Activated CD4-positive, alpha-beta T cell treated with anti-CD3 and anti-CD28 coated beads, Interleukin-2, amount 10 ng/mL, durations not matched to agents 7 days and 5 days (primary cell): ENCODE measurements at regions not wholly inside any gene's neighbourhood (a gene's known extent, or its start where the extent isn't known, plus 50 kb on each side); places are given as distances from the start of the nearest gene placed in this dataset.

Experiments used
- CTCF ChIA-PET: fragments of 350-600 bp; sonication (Branson Sonifier 250); formaldehyde crosslinking; loops from one replicate; lab custom pipeline; 2021; ENCODE audit warnings: antibody characterized with exemption; lab: Charles Lee
- POLR2A ChIA-PET: fragments of 350-600 bp; sonication (Branson Sonifier 250); formaldehyde crosslinking; loops from one replicate; lab custom pipeline; 2021; ENCODE audit warnings: antibody characterized with exemption; lab: Charles Lee
- DNase-seq: peaks from one replicate; pipeline ENCODE4 v3.0.0-alpha.2; 2020
- H3K27ac Mint-ChIP-seq: one replicate; pipeline ENCODE4 v1.8.0; 2021; ENCODE audit warnings: mild to moderate bottlenecking, moderate library complexity, mixed read lengths
- H3K27me3 Mint-ChIP-seq: one replicate; pipeline ENCODE4 v1.8.0; 2021; ENCODE audit warnings: mixed read lengths
- H3K36me3 Mint-ChIP-seq: one replicate; pipeline ENCODE4 v1.8.0; 2021; ENCODE audit warnings: low read depth, mixed read lengths
- H3K4me1 Mint-ChIP-seq: one replicate; pipeline ENCODE4 v1.8.0; 2021; ENCODE audit warnings: mixed read lengths
- H3K4me3 Mint-ChIP-seq: one replicate; pipeline ENCODE4 v1.8.0; 2021; ENCODE audit warnings: mild to moderate bottlenecking, moderate library complexity, mixed read lengths
- H3K9me3 Mint-ChIP-seq: one replicate; pipeline ENCODE4 v1.8.0; 2021; ENCODE audit warnings: mixed read lengths

DNA sequence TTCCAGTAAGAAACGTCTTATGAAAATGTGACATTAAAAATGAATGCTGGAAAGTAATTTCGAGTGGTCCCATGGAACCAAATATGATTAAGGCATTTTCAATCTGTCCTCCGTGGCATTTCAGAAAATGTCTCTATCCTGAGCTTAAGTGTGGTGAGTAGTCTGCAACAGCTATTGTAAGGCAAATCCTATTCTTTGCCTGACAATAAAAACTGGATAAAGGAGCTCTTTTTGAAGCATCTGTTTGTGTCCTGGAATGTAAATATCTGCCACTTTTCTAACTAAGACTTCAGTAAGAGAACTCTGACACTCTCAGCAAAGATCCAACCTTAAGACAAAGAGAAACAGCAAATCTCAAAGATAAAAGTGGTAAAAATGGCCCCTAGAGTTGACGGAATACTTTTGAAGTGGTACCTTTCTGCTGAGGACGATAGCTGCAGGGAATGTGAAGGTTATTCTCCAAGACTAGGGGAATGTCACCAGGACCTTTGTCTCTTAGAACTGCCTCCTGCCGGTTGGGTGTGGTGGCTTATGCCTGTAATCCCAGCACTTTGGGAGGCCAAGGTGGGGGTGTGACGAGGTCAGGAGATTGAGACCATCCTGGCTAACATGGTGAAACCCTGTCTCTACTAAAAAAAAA is 486.7 kb upstream of the ZP4 start:
- POLR2A ChIA-PET: no interaction called here
- CTCF ChIA-PET: no interaction called here
- no peak for DNase-seq
- Mint-ChIP-seq H3K9me3 (peaks cover 9% of the 10 kb centered on the region), H3K4me3 (no peak overlapping the region), H3K27me3 (no peaks in the 10 kb centered on the region), H3K27ac (no peak overlapping the region), H3K36me3 (no peaks in the 10 kb centered on the region), H3K4me1 (no peaks in the 10 kb centered on the region)

DNA sequence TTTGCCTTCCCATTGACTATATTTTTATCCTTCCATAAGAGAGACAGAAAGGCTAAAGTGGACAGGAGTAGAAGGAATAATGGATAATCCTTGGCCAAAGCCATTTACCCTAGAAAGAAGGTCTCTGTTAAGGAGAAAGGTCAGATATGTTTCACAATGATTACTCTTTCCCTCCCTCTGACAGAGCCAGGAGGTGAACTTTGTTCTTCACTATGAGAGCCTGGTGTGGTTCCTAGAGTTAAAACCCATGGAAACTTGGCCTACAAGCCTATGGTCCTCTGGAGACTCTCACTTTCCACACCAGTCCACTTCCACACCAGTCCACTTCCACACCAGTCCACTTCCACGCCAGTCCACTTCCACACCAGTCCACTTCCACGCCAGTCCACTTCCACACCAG is 479.9 kb upstream of the ZP4 start:
- Mint-ChIP-seq H3K9me3 (no peaks in the 10 kb centered on the region), H3K27me3 (no peaks in the 10 kb centered on the region)
- CTCF ChIA-PET: no interaction called here

DNA sequence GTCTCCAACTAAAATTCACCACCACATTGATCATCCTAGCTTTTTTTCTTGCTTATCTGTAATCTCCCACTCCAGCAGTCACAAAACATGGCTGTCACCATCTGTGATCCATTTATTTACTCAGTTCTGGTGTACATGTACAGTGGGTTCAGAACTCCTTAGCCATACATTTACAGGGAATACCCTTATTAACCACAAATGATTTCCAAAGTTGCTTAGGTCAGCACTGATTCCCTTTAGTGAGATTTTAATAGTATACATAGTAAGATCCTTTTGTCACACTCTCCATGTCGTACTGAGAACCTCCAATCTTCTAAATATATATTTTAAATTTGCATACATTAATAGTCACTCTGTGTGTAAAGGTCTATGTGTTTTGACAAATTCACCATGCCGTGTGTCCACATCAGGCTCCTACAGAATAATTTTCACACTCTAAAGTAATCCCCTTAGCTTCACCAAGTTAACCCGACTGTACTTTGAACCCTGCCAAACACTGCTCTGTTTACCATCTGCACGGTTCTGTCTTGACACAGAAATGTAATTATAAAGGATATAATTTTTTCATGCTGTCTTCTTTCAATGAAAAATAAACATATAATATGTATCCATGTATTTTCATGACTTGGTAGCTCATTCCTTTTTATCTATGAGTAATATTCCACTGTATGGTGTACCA is 473.6 kb upstream of the ZP4 start:
- POLR2A ChIA-PET: no interaction called here
- CTCF ChIA-PET: no interaction called here
- H3K27me3 Mint-ChIP-seq: no peaks in the 10 kb centered on the region
- DNase-seq: no peak
- H3K4me3 Mint-ChIP-seq: no peak overlapping the region
- H3K4me1 Mint-ChIP-seq: no peaks in the 10 kb centered on the region
- no peak overlapping the region for H3K27ac Mint-ChIP-seq
- H3K36me3 Mint-ChIP-seq: no peaks in the 10 kb centered on the region
- peaks cover 10% of the 10 kb centered on the region for H3K9me3 Mint-ChIP-seq

More for the DNA sequence above, 479.9 kb upstream of the ZP4 start:
- DNase-seq: no peak
- no peak overlapping the region for H3K4me3 Mint-ChIP-seq
- H3K4me1 Mint-ChIP-seq: no peaks in the 10 kb centered on the region
- no peak overlapping the region for H3K27ac Mint-ChIP-seq
- POLR2A ChIA-PET: no interaction called here
- no peaks in the 10 kb centered on the region for H3K36me3 Mint-ChIP-seq

DNA sequence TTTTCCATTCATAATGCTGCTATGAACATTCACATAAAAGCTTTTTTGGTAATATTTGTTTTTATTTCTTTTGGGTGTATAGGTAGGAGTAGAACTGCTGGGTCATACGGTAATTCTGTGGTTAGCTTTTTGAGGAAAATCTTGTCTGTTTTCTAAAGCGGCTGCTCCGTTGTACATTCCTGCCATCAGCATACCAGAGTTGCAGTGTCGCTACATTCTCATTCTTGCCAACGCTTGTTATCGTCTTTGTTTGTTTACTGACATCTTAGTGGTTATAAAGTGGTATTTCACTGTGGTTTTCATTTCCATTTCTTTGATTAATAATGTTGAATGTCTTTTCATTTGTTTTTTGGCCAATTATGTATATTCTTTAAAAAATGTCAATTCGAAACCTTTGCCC is 469.8 kb upstream of the ZP4 start:
- H3K36me3 Mint-ChIP-seq: no peaks in the 10 kb centered on the region
- no peak overlapping the region for H3K27ac Mint-ChIP-seq
- no peak for DNase-seq
- H3K27me3 Mint-ChIP-seq: no peaks in the 10 kb centered on the region
- ChIA-PET POLR2A (no interaction called here), CTCF (no interaction called here)
- H3K9me3 Mint-ChIP-seq: peaks cover 11% of the 10 kb centered on the region
- H3K4me1 Mint-ChIP-seq: no peaks in the 10 kb centered on the region
- H3K4me3 Mint-ChIP-seq: no peak overlapping the region

DNA sequence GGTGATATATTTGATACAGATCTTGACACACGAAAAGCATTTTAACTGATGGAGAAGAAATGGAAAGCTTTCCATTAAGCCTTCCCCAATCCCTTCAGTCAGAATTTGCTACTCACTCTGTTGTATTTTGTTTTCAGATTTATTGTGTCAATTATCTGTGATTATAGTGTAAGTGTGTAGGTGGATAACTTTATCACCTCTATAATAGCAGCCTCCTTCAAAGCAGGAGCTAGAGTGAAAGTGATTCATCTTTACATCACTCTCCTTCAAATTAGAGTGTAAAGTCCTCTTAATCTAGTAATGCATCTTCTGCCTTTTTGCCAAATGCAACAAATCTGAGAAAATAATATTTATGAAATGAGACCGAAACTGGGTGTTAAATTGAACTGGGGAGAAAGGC is 459.7 kb upstream of the ZP4 start:
- no peak for DNase-seq
- Mint-ChIP-seq H3K27me3 (no peaks in the 10 kb centered on the region), H3K27ac (no peak overlapping the region), H3K4me3 (no peak overlapping the region), H3K36me3 (no peaks in the 10 kb centered on the region), H3K9me3 (no peaks in the 10 kb centered on the region), H3K4me1 (no peaks in the 10 kb centered on the region)
- ChIA-PET POLR2A (no interaction called here), CTCF (no interaction called here)

DNA sequence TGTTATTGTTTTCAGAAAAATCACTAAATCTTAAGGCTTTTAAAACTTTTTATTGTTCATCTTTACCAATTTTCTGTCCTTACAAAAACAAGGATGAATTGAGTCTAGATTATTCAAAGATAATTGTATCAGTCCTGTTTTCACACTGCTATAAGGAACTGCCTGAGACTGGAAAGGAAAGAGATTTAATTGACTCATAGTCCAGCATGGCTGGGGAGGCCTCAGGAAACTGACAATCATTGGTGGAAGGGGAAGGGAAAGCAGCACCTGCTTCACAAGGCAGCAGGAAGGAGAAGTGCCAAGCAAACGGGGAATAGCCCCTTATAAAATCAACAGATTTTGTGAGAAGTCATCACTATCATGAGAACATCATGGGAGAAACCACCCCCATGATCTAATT is 455.6 kb upstream of the ZP4 start:
- Mint-ChIP-seq H3K27ac (no peak overlapping the region), H3K4me1 (no peaks in the 10 kb centered on the region), H3K27me3 (no peaks in the 10 kb centered on the region), H3K4me3 (no peak overlapping the region), H3K36me3 (no peaks in the 10 kb centered on the region), H3K9me3 (no peaks in the 10 kb centered on the region)
- ChIA-PET CTCF (no interaction called here), POLR2A (no interaction called here)
- no peak for DNase-seq

DNA sequence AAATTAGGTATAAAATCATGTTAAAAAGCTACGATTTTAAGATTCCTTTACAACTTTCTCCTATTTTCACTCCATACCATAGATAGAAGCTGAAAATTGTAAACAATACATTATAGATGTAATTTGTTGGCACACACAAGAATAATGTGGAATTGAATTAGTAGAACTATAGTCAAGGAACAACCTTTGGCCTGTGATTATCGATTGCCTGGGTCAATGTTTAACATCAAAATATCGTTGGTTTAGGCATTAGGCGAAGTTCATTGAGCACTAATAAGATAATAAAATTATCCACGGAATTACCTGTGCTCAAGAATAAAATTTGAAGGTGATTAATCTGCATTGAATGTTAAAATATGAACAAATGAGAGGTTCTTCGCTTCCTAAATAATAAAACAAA is 455.1 kb upstream of the ZP4 start:
- H3K9me3 Mint-ChIP-seq: no peaks in the 10 kb centered on the region
- POLR2A ChIA-PET: no interaction called here

DNA sequence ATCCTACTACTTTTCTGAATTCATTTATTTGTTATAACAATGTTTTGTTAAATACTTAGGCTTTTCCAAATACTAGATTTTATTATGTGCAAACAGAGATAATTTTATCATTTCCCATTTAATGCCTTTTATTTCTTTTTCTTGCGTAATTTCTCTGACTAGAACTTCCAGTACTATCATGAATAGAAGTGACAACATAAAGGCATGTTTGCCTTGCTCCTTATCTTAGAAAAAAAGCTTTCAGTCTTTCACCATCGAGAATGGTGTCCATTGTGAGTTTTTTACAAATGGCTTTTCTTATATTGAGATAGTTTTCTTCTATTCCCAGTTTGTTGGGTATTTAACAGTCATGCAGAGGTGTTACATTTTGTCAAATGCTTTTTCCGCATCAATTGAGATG is 453.1 kb upstream of the ZP4 start:
- no peak overlapping the region for H3K4me3 Mint-ChIP-seq
- CTCF ChIA-PET: no interaction called here
- POLR2A ChIA-PET: no interaction called here

More for the DNA sequence above, 455.1 kb upstream of the ZP4 start:
- H3K4me1 Mint-ChIP-seq: no peaks in the 10 kb centered on the region
- H3K4me3 Mint-ChIP-seq: no peak overlapping the region
- no peak for DNase-seq
- no peaks in the 10 kb centered on the region for H3K36me3 Mint-ChIP-seq
- CTCF ChIA-PET: no interaction called here
- H3K27ac Mint-ChIP-seq: no peak overlapping the region
- no peaks in the 10 kb centered on the region for H3K27me3 Mint-ChIP-seq

DNA sequence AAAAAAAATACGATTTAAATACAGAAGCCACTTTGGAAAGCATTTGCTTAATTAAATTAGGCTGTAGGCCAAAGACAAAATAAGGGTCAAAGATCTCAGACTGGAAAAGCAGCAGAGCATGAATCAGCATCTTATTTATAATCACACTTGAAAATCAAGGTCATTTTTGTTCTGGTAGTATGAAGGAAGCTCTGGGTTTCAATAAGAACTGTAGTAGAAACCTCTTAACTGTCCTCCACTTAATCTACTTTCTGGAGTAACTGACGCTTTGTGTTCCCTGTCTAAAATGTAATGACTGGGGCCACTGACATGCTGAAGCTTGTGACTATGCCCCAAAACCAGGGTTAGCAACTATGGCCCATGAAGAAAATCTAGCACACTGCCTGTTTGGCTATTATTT is 450.7 kb upstream of the ZP4 start:
- Mint-ChIP-seq H3K36me3 (no peaks in the 10 kb centered on the region), H3K9me3 (peaks cover 6% of the 10 kb centered on the region), H3K4me1 (no peaks in the 10 kb centered on the region), H3K27me3 (no peaks in the 10 kb centered on the region), H3K27ac (no peak overlapping the region), H3K4me3 (no peak overlapping the region)
- ChIA-PET POLR2A (no interaction called here), CTCF (no interaction called here)
- no peak for DNase-seq

More for the DNA sequence above, 453.1 kb upstream of the ZP4 start:
- H3K27ac Mint-ChIP-seq: no peak overlapping the region
- no peaks in the 10 kb centered on the region for H3K4me1 Mint-ChIP-seq
- no peak for DNase-seq
- H3K9me3 Mint-ChIP-seq: no peaks in the 10 kb centered on the region
- H3K27me3 Mint-ChIP-seq: no peaks in the 10 kb centered on the region
- H3K36me3 Mint-ChIP-seq: no peaks in the 10 kb centered on the region

DNA sequence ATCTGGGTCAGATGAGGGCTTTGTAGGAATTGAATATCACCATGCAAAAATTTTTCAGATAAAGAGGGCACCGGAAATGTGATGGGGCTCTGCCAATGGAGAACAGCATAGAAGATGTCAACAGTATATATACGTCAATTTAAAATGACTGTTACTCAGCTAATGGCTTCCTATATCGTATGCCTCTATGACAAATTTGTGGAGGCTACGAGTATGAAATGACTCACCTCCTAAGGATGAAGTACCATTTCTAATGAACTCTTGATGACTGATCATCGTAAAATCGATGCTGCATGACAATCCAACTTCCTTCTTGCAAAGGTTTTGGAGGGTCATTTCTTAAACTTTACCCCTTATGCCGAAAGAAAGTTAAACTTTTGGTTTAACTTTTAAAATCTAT is 450.3 kb upstream of the ZP4 start:
- DNase-seq: no peak
- Mint-ChIP-seq H3K4me1 (no peaks in the 10 kb centered on the region), H3K9me3 (peaks cover 8% of the 10 kb centered on the region), H3K27me3 (no peaks in the 10 kb centered on the region), H3K27ac (no peak overlapping the region), H3K4me3 (no peak overlapping the region), H3K36me3 (no peaks in the 10 kb centered on the region)
- POLR2A ChIA-PET: no interaction called here
- CTCF ChIA-PET: no interaction called here

DNA sequence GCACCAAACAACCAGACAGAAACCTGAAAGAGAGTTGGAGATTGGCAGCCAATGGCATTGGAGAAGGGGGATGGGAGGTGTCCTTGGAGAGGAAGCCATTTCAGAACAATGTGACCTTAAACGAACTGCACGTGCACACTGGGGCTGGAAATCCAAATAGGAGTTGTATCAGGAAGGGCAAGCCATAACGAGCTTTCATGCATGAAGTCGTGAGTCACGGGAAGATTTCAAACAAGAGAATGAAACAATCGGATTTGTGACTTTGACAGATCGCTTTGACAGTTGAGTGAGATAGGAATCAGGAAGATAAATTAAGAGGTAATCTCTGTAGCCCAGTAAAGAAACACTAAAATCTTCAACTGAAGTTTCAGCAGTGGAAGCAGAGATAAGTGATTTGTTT is 445.8 kb upstream of the ZP4 start:
- Mint-ChIP-seq H3K9me3 (peaks cover 8% of the 10 kb centered on the region), H3K36me3 (no peaks in the 10 kb centered on the region), H3K4me1 (no peaks in the 10 kb centered on the region), H3K4me3 (no peak overlapping the region), H3K27ac (no peak overlapping the region), H3K27me3 (no peaks in the 10 kb centered on the region)
- POLR2A ChIA-PET: no interaction called here
- no peak for DNase-seq
- CTCF ChIA-PET: no interaction called here

DNA sequence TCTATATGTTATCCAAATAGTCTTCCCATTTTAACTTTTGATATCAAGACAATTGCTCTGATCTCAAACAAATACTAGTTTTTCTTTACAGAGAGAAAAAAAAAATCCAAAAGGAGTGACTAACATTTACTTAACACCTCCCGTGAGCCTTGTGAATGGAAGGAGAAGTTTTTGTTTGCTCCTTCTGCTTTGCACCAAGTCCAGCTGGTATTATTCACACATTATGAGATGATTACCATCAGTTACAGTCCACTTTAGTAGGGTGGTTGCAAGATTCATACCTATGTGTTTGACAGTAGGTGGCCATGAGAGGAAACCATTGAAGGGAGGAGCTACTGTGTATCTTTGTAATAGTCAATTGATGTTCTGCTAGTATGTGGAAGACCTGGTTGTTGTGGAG is 443.4 kb upstream of the ZP4 start:
- no peak for DNase-seq
- no peak overlapping the region for H3K4me3 Mint-ChIP-seq
- no peak overlapping the region for H3K27ac Mint-ChIP-seq
- ChIA-PET CTCF (no interaction called here), POLR2A (no interaction called here)
- H3K4me1 Mint-ChIP-seq: no peaks in the 10 kb centered on the region
- H3K36me3 Mint-ChIP-seq: no peaks in the 10 kb centered on the region
- H3K27me3 Mint-ChIP-seq: no peaks in the 10 kb centered on the region
- H3K9me3 Mint-ChIP-seq: peaks cover 8% of the 10 kb centered on the region

DNA sequence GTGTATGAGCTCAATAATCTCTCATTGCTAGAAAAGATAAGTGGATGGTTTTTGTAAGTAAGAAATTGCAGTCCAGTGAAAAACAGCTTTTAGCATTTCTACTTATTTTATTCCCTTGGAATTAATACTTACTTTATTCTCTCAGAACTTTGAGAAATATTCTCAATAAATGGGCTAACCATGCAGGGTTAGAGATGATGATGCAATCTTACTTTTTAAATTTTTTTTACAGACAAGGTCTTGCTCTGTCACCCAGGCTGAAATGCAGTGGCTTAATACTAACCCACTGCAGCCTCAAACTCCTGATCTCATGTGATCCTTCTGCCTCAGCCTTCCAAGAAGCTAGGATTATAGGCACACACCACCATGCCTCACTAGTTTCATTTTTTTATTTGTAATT is 440.8 kb upstream of the ZP4 start:
- no peaks in the 10 kb centered on the region for H3K27me3 Mint-ChIP-seq
- ChIA-PET CTCF (no interaction called here), POLR2A (no interaction called here)
- H3K4me1 Mint-ChIP-seq: no peaks in the 10 kb centered on the region
- H3K27ac Mint-ChIP-seq: no peak overlapping the region
- no peaks in the 10 kb centered on the region for H3K36me3 Mint-ChIP-seq
- no peak for DNase-seq
- H3K9me3 Mint-ChIP-seq: peaks cover 7% of the 10 kb centered on the region
- H3K4me3 Mint-ChIP-seq: no peak overlapping the region

DNA sequence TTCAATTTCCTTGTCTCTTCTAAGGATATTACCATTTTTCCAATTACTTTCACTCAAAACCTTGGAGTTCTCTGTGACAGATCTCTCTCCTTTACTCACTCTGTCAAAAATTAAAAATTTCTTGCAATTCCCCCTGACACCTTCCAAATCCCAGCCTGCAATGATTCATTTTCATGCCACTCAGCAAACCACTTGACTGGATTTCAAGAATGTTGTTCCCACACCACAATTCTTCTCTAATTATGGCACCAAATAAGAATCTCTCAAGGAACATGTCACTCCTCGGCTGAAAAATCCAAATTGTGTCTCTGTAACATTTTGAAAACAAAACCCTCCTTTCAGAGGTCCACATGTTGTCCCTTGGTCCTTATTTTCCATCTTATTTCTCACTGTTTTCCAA is 438.9 kb upstream of the ZP4 start:
- Mint-ChIP-seq H3K4me1 (no peaks in the 10 kb centered on the region), H3K9me3 (peaks cover 9% of the 10 kb centered on the region), H3K27ac (no peak overlapping the region), H3K36me3 (no peaks in the 10 kb centered on the region), H3K27me3 (no peaks in the 10 kb centered on the region), H3K4me3 (no peak overlapping the region)
- no peak for DNase-seq
- ChIA-PET CTCF (no interaction called here), POLR2A (no interaction called here)
